HG02973 (cell line): ENCODE measurements at regions not wholly inside any gene's neighbourhood (a gene's known extent, or its start where the extent isn't known, plus 50 kb on each side); places are given as distances from the start of the nearest gene placed in this dataset.
"Not testable (repeated sequence)": the region's sequence is repeated elsewhere in the genome, so short reads cannot be mapped to it uniquely, and the experiment has no call there.

ENCODE experiments used
- ATAC-seq: cut with Tn5 transposase; IDR thresholded peaks from one replicate; pipeline ENCODE4 v1.9.1; 2021; ENCODE audit warnings: moderate library complexity; ENCODE audit not compliant: unreplicated experiment

- ATAC-seq = no peak
Measured at GRCh38 chr2:52414561-52415295, 1352.9 kb upstream of the CHAC2 start.

DNA sequence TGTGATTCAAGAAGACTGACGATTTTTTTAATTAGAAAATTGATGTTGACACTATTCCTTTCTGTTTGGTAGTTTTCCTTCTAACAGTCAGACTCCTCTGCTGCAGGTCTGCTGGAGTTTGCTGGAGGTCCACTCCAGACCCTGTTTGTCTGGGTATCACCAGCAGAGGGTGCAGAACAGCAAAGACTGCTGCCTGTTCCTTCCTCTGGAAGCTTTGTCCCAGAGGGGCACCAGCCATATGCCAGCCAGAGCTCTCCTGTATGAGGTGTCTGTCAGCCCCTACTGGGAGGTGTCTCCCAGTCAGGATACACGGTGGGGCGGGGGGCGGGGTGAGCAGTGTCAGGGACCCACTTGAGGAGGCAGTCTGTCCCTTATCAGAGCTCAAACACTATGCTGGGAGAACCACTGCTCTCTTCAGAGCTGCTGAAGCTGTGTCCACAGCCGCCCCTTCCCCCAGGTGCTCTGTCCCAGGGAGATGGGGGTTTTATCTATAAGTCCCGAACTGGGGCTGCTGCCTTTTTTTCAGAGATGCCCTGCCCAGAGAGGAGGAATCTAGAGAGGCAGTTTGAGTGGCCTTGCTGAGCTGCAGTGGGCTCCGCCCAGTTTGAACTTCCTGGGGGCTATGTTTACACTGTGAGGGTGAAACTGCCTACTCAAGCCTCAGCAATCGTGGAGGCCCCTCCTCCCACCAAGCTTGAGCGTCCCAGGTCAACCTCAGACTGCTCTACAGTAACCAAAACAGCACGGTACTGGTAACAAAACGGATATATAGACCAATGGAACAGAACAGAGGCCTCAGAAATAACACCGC lies 1358.1 kb upstream of the CHAC2 start:
- not testable (repeated sequence) for ATAC-seq

DNA sequence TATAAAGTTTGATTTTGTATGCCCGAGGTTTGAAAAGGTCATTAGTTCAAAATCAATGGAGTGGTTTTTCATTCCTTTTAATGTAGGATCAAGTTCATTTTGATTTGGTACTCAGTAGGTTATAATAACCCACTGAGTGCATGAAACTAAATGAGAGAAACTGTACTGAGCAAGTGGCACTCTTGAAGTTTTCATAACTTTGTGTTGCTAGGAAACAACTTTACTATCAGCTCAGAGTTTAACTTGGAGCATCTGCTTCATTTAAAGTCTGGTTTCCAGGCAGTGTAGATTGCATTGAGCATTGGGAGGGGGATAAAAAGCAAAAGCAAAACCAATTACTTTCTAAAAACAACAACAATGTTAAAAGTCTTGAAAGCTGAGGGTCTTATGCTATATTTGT lies 1361.6 kb upstream of the CHAC2 start:
- ATAC-seq = no peak

DNA sequence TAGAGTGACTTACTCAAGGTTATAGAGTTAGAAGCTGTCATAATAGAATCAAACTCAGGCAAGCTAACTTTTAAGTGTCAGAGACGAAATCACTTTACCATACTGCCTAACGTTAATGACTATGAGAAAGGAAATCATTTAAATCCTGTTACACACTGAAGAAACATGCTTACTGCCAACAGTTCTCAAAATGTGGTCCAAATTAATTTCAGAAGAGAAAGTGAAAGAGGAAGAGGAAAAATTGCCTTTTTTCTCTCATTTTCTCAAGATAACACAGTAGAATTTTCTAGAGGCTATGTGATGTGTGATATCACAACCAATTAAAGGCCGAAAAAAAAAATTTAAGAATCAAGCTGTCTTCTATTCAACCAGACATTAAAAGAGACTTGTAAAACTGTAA lies 1362.7 kb upstream of the CHAC2 start:
- ATAC-seq = no peak

- no peak for ATAC-seq
Measured at GRCh38 chr2:52404046-52404445, 1363.6 kb upstream of the CHAC2 start.

GRCh38 chr2:52402128-52402527 lies 1365.5 kb upstream of the CHAC2 start:
- no peak for ATAC-seq

GRCh38 chr2:52396836-52397235 lies 1364.9 kb upstream of the NRXN1 start:
- ATAC-seq = no peak

DNA sequence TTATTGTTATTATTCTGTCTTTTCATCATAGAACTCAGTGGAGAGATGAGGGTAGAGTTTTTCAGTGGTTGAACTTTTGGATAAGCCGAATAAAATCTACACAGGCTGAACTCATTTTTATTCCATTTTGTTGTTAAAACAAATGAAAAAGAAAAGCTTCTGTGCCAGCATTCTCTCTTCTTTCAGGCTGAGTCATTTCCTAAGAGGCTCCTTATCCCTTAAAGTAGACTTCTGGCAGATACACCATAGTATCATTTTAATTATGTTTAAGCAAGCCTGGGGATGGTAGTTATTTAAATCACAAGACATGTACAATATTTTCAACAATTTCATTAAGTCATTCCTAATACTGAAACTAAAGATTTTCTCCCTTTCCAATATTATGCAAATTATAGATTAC lies 1364.0 kb upstream of the NRXN1 start:
- no peak for ATAC-seq

GRCh38 chr2:52391621-52392020 lies 1359.7 kb upstream of the NRXN1 start:
- ATAC-seq = no peak

DNA sequence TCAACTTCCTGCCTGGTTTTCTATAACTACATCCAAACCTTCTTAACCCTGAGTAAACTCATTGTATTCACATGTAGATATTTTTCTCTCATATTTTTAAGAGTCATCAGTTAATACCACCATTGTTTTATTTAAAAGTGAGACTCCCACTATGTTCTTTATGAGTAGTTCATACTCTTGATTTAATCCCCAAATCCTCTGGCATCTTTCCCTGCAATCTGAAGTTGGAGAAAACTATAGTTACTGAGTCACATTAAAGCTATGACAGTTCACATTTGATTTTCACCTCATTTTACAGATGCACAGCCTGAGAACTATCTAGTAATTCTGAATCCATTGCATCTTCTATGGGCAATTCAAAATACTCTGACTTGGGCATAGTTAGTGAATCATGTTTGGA lies 1358.7 kb upstream of the NRXN1 start:
- ATAC-seq = no peak

GRCh38 chr2:52387937-52388590 lies 1356.1 kb upstream of the NRXN1 start:
- ATAC-seq = no peak

- no peak for ATAC-seq
Measured at GRCh38 chr2:52386433-52387030, 1354.6 kb upstream of the NRXN1 start.

DNA sequence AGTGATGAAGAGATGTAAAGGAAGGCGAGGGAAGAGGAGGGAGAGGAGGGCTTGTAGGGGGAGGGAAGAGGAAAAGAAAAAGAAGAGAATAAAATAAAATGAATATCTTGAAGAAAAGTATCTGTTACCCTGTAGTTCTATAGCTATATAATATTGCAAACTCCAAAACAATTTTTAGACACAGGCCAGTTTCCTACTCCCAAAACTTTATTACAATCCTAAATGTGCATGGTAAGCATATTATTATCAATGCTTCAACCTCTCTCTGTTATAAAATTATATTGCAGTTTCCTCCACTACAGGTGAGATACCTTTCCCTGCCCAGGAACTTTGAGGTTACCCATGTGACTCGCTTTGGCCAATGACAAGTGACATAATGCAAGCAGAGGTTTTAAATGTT lies 1351.6 kb upstream of the NRXN1 start:
- no peak for ATAC-seq

DNA sequence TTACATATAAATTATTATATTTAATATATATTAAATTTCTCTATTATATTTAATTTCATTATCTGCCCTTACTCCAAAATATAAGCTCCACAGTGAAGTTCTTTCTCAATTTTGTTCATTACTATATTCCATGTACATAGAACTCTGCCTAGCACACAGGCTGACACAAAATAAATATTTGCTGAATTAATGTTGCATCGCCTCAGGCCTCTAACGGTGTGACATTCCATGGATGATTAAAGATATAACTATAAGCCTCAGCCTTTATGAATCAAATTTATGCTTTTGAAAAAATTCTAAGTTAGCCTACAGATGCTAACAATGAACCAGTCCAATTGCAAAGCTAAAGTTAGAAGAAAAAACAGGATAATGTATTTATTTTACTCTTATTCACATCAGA lies 1337.2 kb upstream of the NRXN1 start:
- ATAC-seq = no peak

- no peak for ATAC-seq
Measured at GRCh38 chr2:52368141-52368540, 1336.2 kb upstream of the NRXN1 start.

- ATAC-seq = no peak
Measured at GRCh38 chr2:52365946-52366345, 1334.0 kb upstream of the NRXN1 start.

DNA sequence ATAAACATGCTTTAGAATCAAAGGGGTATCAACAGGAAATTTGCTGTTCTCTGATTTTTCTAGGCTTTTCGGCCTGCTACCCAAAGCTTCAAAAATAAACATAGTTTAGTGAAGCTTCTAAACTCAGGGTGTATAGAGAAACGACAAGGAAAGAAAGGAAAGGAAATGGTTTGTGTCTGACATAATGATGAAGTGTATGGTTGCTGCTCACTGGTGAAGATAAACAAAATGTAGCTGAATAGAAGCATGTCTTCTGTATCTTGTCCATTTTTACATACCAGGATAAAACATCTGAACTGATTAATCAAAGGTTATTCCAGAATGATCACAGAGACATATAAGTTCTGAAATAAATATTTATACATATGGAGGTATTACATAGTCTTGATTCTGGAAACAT lies 1324.6 kb upstream of the NRXN1 start:
- ATAC-seq = no peak

DNA sequence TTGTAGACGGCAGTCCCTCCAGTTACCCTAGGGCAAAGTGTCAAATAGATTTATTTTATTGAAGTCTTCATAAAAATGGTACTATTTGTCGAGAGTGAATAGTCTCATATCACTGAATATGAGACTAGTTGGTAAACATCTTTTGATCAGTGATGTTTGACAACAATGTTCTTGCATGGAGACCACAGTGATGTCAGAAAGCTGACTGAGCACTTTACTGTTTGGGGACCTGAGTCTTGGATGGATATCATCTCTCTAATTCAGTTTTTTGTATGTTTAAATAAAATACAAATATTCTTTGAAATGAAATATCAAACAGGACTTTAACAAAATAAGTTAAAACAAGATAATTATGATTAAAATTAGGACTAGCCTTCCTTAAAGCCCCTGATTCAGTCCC lies 1315.4 kb upstream of the NRXN1 start:
- ATAC-seq = no peak

DNA sequence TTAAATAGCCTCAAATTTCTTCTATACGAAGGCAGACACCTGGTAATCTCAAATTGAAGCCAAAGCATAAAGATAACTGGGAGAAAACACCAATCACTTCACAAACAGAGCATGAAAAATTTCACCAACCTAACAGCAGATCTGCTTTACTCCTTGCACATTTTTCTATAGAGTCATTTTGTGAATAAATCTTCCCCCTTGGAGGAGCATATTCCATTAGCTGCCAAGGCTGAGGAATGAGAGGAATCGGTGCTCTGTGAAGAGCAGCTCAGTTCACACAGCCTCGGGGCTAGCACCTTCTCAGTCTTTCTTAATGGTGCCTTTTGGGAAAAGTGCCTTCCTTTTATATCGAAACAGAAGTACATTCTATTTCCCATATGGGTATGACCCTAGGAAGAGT lies 1313.7 kb upstream of the NRXN1 start:
- ATAC-seq = no peak

GRCh38 chr2:52345082-52345481 lies 1313.2 kb upstream of the NRXN1 start:
- ATAC-seq = no peak

- ATAC-seq = no peak
Measured at GRCh38 chr2:52343706-52344266, 1311.9 kb upstream of the NRXN1 start.
